ENCODE measurements at regions not wholly inside any gene's neighbourhood (a gene's known extent, or its start where the extent isn't known, plus 50 kb on each side); places are given as distances from the start of the nearest gene placed in this dataset.

GRCh38 chr5:136482206-136482605, 116.9 kb upstream of the TRPC7 start:
- no peaks in the 10 kb centered on the region for H3K9me2 ChIP-seq (ENCODE audit: insufficient read depth)
- peaks cover 9% of the 10 kb centered on the region for H3K4me1 ChIP-seq (ENCODE audit: insufficient read depth)
- no peak for ATAC-seq
- H3K27ac Mint-ChIP-seq, result no peak overlapping the region
- H3K36me3 ChIP-seq (ENCODE audit: insufficient read depth), result no peaks in the 10 kb centered on the region
- no peak for DNase-seq (ENCODE audit: low spot score)
- H3K36me3 Mint-ChIP-seq (ENCODE audit: low read depth), result peaks cover 18% of the 10 kb centered on the region
- no peaks in the 10 kb centered on the region for H3F3A ChIP-seq (replicated peaks; ENCODE audit: low read depth)
- no peak overlapping the region for H3K27ac ChIP-seq (ENCODE audit: low read depth)
- H3K4me2 ChIP-seq, result no peak overlapping the region
- no peaks in the 10 kb centered on the region for H4K20me1 ChIP-seq (replicated peaks; ENCODE audit: insufficient read depth)
- peaks cover 44% of the 10 kb centered on the region for H3K4me1 Mint-ChIP-seq
- no peak overlapping the region for H3K4me3 ChIP-seq
- H3K27me3 Mint-ChIP-seq (ENCODE audit: insufficient read depth, low read depth, poor library complexity), result peaks cover 1% of the 10 kb centered on the region
- H3K4me3 Mint-ChIP-seq, result no peak overlapping the region
- no peak for TF ChIP-seq ZNF114 (CRISPR knock-in tag; IDR thresholded peaks at IDR 0.05)
- TF ChIP-seq JUNB (IDR thresholded peaks at IDR 0.05; ENCODE audit: unreplicated experiment), result no peak
- no peak for TF ChIP-seq NANOG (IDR thresholded peaks at IDR 0.05; ENCODE audit: borderline replicate concordance)
- no peak for TF ChIP-seq STAT1 (IDR thresholded peaks at IDR 0.05; ENCODE audit: unreplicated experiment)
- no peak for TF ChIP-seq REST (IDR thresholded peaks at IDR 0.05; ENCODE audit: unreplicated experiment)
- H2AFZ ChIP-seq, result no peak overlapping the region
- no peaks in the 10 kb centered on the region for H3K27me3 ChIP-seq (ENCODE audit: insufficient read depth)
- peaks cover 7% of the 10 kb centered on the region; the same call in 2 of the 3 replicates for H3K9me3 Mint-ChIP-seq
- H3K79me2 ChIP-seq (replicated peaks; ENCODE audit: insufficient read depth), result peaks cover 80% of the 10 kb centered on the region

DNA sequence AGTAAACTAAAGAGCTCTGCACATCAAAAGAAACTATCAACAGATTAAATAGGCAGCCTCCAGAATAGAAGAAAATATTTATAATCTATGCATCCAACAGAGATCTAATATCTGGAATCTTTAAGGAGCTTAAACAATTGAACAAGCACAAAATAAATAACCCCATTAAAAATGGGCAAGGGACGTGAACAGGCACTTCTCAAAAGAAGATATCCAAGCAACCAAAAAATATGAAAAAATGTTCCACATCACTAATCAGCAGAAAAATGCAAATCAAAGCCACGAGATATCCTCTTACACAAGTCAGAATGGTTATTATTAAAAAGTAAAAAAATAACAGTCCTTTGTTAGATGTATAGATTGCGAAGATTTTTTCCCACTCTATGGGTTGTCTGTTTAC, 109.1 kb upstream of the TRPC7 start:
- Histone ChIP-seq H4K20me1 (replicated peaks; ENCODE audit: insufficient read depth) (no peaks in the 10 kb centered on the region), H3K9me2 (ENCODE audit: insufficient read depth) (no peaks in the 10 kb centered on the region), H3K36me3 (ENCODE audit: insufficient read depth) (peaks cover 5% of the 10 kb centered on the region; the same call in 1 of the 2 replicates), H3K79me2 (replicated peaks; ENCODE audit: insufficient read depth) (peaks cover 97% of the 10 kb centered on the region), H3K4me1 (ENCODE audit: insufficient read depth) (peaks cover 17% of the 10 kb centered on the region), H3K4me2 (no peak overlapping the region), H3K27ac (ENCODE audit: low read depth) (no peak overlapping the region), H2AFZ (no peak overlapping the region), H3K4me3 (no peak overlapping the region), H3K27me3 (ENCODE audit: insufficient read depth) (no peaks in the 10 kb centered on the region), H3F3A (replicated peaks; ENCODE audit: low read depth) (no peaks in the 10 kb centered on the region)
- Mint-ChIP-seq H3K4me1 (peaks cover 18% of the 10 kb centered on the region; the same call in 2 of the 3 replicates), H3K27ac (no peak overlapping the region), H3K4me3 (no peak overlapping the region), H3K9me3 (peaks cover 50% of the 10 kb centered on the region), H3K36me3 (ENCODE audit: low read depth) (peaks cover 81% of the 10 kb centered on the region), H3K27me3 (ENCODE audit: insufficient read depth, low read depth, poor library complexity) (no peaks in the 10 kb centered on the region)
- ATAC-seq (no peak), DNase-seq (ENCODE audit: low spot score) (no peak)
- TF ChIP-seq JUNB (IDR thresholded peaks at IDR 0.05; ENCODE audit: unreplicated experiment), result no peak
- no peak for TF ChIP-seq STAT1 (IDR thresholded peaks at IDR 0.05; ENCODE audit: unreplicated experiment)
- TF ChIP-seq REST (IDR thresholded peaks at IDR 0.05; ENCODE audit: unreplicated experiment), result no peak
- TF ChIP-seq ZNF331 (CRISPR knock-in tag; IDR thresholded peaks at IDR 0.05; ENCODE audit: low read depth), result no peak
- TF ChIP-seq ZNF114 (CRISPR knock-in tag; IDR thresholded peaks at IDR 0.05), result no peak
- TF ChIP-seq EZH2phosphoT487 (IDR thresholded peaks at IDR 0.05; ENCODE audit: unreplicated experiment), result no peak
- no peak for TF ChIP-seq ETS1 (IDR thresholded peaks at IDR 0.05)

Measured in GM23338 (cell line).